ENCODE measurements at regions not wholly inside any gene's neighbourhood (a gene's known extent, or its start where the extent isn't known, plus 50 kb on each side); places are given as distances from the start of the nearest gene placed in this dataset.

GRCh38 chr5:30106596-30106995, 1086.9 kb upstream of the CDH6 start:
- H3K27ac ChIP-seq: no peak overlapping the region
- 85% methylated on average over 13 of the region's 13 CpGs for WGBS
- intact Hi-C loops (cut with DNase I): no loop called here

GRCh38 chr5:30104872-30105596, 1088.5 kb upstream of the CDH6 start:
- DNase-seq (ENCODE audit: low spot score): no peak
- intact Hi-C loops (cut with DNase I): no loop called here
- TF ChIP-seq POLR2A (IDR thresholded peaks at IDR 0.05) (no peak), CTCF (IDR thresholded peaks at IDR 0.05) (no peak), POLR2AphosphoS5 (IDR thresholded peaks at IDR 0.05) (no peak)

More at GRCh38 chr5:30106596-30106995, 1086.9 kb upstream of the CDH6 start:
- no peaks in the 10 kb centered on the region for H3K36me3 ChIP-seq
- DNase-seq (ENCODE audit: low spot score): no peak
- no peaks in the 10 kb centered on the region for H3K27me3 ChIP-seq (replicated peaks; ENCODE audit: insufficient read depth)
- no peak for TF ChIP-seq CTCF (IDR thresholded peaks at IDR 0.05)
- TF ChIP-seq POLR2A (IDR thresholded peaks at IDR 0.05): no peak
- TF ChIP-seq POLR2AphosphoS5 (IDR thresholded peaks at IDR 0.05): no peak
- H3K9me3 ChIP-seq: no peaks in the 10 kb centered on the region
- no peaks in the 10 kb centered on the region for H3K4me1 ChIP-seq (replicated peaks)
- H3K4me3 ChIP-seq: no peak overlapping the region

GRCh38 chr5:30103452-30104202, 1089.9 kb upstream of the CDH6 start:
- Histone ChIP-seq H3K4me3 (no peak overlapping the region), H3K4me1 (replicated peaks) (no peaks in the 10 kb centered on the region), H3K36me3 (no peaks in the 10 kb centered on the region), H3K9me3 (no peaks in the 10 kb centered on the region), H3K27me3 (replicated peaks; ENCODE audit: insufficient read depth) (no peaks in the 10 kb centered on the region), H3K27ac (no peak overlapping the region)
- WGBS: 60% methylated on average over 7 of the region's 7 CpGs
- intact Hi-C loops (cut with DNase I): no loop called here
- no peak for TF ChIP-seq POLR2A (IDR thresholded peaks at IDR 0.05)
- no peak for TF ChIP-seq CTCF (IDR thresholded peaks at IDR 0.05)
- no peak for TF ChIP-seq POLR2AphosphoS5 (IDR thresholded peaks at IDR 0.05)
- DNase-seq (ENCODE audit: low spot score): no peak

More at GRCh38 chr5:30104872-30105596, 1088.5 kb upstream of the CDH6 start:
- Histone ChIP-seq H3K27me3 (replicated peaks; ENCODE audit: insufficient read depth) (no peaks in the 10 kb centered on the region), H3K36me3 (no peaks in the 10 kb centered on the region), H3K27ac (no peak overlapping the region), H3K9me3 (no peaks in the 10 kb centered on the region), H3K4me1 (replicated peaks) (no peaks in the 10 kb centered on the region), H3K4me3 (no peak overlapping the region)

GRCh38 chr5:30103052-30103451, 1090.4 kb upstream of the CDH6 start:
- no peaks in the 10 kb centered on the region for H3K27me3 ChIP-seq (replicated peaks; ENCODE audit: insufficient read depth)
- no peaks in the 10 kb centered on the region for H3K36me3 ChIP-seq
- no peak overlapping the region for H3K27ac ChIP-seq
- 50% methylated on average over 1 of the region's 1 CpG for WGBS
- no peak for TF ChIP-seq CTCF (IDR thresholded peaks at IDR 0.05)
- no peak for TF ChIP-seq POLR2AphosphoS5 (IDR thresholded peaks at IDR 0.05)
- no peaks in the 10 kb centered on the region for H3K9me3 ChIP-seq
- H3K4me1 ChIP-seq (replicated peaks): no peaks in the 10 kb centered on the region
- no peak for DNase-seq (ENCODE audit: low spot score)
- H3K4me3 ChIP-seq: no peak overlapping the region
- intact Hi-C loops (cut with DNase I): no loop called here

GRCh38 chr5:30102185-30102584, 1091.3 kb upstream of the CDH6 start:
- 87% methylated on average over 2 of the region's 2 CpGs for WGBS
- intact Hi-C loops (cut with DNase I): no loop called here

More at GRCh38 chr5:30102185-30102584, 1091.3 kb upstream of the CDH6 start:
- Histone ChIP-seq H3K4me1 (replicated peaks) (no peaks in the 10 kb centered on the region), H3K36me3 (no peaks in the 10 kb centered on the region), H3K4me3 (no peak overlapping the region), H3K27me3 (replicated peaks; ENCODE audit: insufficient read depth) (no peaks in the 10 kb centered on the region), H3K27ac (no peak overlapping the region), H3K9me3 (no peaks in the 10 kb centered on the region)
- TF ChIP-seq CTCF (IDR thresholded peaks at IDR 0.05) (no peak), POLR2A (IDR thresholded peaks at IDR 0.05) (no peak), POLR2AphosphoS5 (IDR thresholded peaks at IDR 0.05) (no peak)
- DNase-seq (ENCODE audit: low spot score): no peak

All from prostate gland (tissue), 2 donors.